ENCODE measurements at regions not wholly inside any gene's neighbourhood (a gene's known extent, or its start where the extent isn't known, plus 50 kb on each side); places are given as distances from the start of the nearest gene placed in this dataset.

DNA sequence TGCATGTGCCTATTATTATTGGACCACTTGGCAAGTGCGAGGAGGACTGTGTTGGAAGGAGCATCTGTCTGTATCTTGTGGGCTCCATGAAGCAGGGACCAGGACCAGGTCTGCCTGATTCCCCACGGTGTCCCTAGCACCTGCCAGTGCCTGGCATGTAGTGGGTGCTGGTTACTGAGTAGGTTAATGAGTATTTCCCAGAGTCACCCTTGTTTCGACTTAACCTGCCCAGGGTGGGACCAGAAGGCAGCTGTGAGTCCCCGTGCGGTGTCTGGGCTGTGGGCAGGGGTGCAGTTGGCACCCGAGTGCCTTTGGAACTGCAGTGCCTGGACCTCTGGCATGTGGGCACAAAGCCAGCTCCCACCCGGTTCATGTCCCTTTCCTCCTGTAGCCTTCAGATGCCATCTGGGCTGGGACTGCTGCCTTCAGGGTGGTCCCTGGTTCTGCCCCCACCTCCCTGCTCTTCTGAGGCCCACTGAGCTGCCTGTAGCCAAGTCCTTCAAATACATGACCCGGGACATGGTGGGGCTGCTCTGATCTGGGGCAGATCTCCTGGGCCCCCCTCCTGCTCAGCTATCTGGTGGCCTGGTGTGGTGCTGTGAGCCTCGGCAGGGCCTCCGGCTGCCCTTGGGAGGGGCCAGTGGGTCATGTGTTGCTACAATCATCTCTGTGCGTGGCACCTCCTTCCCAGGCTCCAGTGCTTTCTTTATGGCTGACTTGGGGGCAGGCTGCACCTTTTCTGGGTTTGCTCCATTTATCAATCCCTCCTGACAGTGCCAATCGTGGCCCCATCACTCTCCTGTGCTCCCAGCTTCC is 53.0 kb upstream of the SORCS2 start:
- Histone ChIP-seq H3K27ac (ENCODE audit: extremely low read length, insufficient read depth, low read length) (no peak overlapping the region), H3K36me3 (replicated peaks in 1 of 2; ENCODE audit: control insufficient read depth in 1 of 2, insufficient read depth in 2 of 2, low read length in 2 of 2) (no peaks in the 10 kb centered on the region), H2AFZ (ENCODE audit: low read length) (no peak overlapping the region), H4K20me1 (ENCODE audit: insufficient read depth, low read length) (no peaks in the 10 kb centered on the region), H3K27me3 (ENCODE audit: control insufficient read depth in 1 of 2, insufficient read depth in 2 of 2, low read length in 2 of 2) (peaks cover 2 to 20% of the 10 kb centered on the region in 2 experiments; a peak in 2 of 5 replicates), H3K9ac (ENCODE audit: insufficient read depth, low read depth, low read length) (no peak overlapping the region), H3K4me1 (ENCODE audit: insufficient read depth, low read length) (peaks cover 10% of the 10 kb centered on the region; the same call in 1 of the 2 replicates), H3K79me2 (ENCODE audit: insufficient read depth, low read length) (no peaks in the 10 kb centered on the region), H3K4me2 (ENCODE audit: low read depth, low read length) (no peak overlapping the region; the same call in 1 of the 2 replicates), H3K4me3 (replicated peaks in 1 of 3; ENCODE audit: insufficient read depth in 1 of 3, low read depth in 2 of 3, low read length in 3 of 3) (no peak overlapping the region), H3K9me3 (ENCODE audit: low read length) (no peaks in the 10 kb centered on the region)
- in situ Hi-C loops (cut with HindIII; ENCODE audit: extremely low pct_ligation_motif_present, low pct_unique_long_range_greater_than_20kb): no loop called here
- BruUV-seq (replicated peaks): no TSS peak
- WGBS (ENCODE audit: low lambda C conversion rate): 30% methylated on average over 6 of the region's 12 CpGs
- ChIA-PET CTCF (ENCODE audit: low intra/inter-chr PET ratio, low total read pairs) (no interaction called here), POLR2A (no interaction called here)
- ATAC-seq: no peak
- DNase-seq (ENCODE audit: low spot score): no peak
- intact Hi-C loops (cut with micrococcal nuclease; ENCODE audit: unreplicated experiment): no loop called here
- no peak for FAIRE-seq
- TF ChIP-seq ZNF530 (CRISPR knock-in tag; IDR thresholded peaks at IDR 0.05; ENCODE audit: low read depth): no peak
- TF ChIP-seq, protein P1, sequence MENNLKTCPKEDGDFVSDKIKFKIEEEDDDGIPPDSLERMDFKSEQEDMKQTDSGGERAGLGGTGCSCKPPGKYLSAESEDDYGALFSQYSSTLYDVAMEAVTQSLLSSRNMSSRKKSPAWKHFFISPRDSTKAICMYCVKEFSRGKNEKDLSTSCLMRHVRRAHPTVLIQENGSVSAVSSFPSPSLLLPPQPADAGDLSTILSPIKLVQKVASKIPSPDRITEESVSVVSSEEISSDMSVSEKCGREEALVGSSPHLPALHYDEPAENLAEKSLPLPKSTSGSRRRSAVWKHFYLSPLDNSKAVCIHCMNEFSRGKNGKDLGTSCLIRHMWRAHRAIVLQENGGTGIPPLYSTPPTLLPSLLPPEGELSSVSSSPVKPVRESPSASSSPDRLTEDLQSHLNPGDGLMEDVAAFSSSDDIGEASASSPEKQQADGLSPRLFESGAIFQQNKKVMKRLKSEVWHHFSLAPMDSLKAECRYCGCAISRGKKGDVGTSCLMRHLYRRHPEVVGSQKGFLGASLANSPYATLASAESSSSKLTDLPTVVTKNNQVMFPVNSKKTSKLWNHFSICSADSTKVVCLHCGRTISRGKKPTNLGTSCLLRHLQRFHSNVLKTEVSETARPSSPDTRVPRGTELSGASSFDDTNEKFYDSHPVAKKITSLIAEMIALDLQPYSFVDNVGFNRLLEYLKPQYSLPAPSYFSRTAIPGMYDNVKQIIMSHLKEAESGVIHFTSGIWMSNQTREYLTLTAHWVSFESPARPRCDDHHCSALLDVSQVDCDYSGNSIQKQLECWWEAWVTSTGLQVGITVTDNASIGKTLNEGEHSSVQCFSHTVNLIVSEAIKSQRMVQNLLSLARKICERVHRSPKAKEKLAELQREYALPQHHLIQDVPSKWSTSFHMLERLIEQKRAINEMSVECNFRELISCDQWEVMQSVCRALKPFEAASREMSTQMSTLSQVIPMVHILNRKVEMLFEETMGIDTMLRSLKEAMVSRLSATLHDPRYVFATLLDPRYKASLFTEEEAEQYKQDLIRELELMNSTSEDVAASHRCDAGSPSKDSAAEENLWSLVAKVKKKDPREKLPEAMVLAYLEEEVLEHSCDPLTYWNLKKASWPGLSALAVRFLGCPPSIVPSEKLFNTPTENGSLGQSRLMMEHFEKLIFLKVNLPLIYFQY (CRISPR knock-in tag; IDR thresholded peaks at IDR 0.05; ENCODE audit: borderline replicate concordance): no peak
- TF ChIP-seq NAIF1 (CRISPR knock-in tag; IDR thresholded peaks at IDR 0.05; ENCODE audit: borderline replicate concordance): no peak
- TF ChIP-seq, protein P2, sequence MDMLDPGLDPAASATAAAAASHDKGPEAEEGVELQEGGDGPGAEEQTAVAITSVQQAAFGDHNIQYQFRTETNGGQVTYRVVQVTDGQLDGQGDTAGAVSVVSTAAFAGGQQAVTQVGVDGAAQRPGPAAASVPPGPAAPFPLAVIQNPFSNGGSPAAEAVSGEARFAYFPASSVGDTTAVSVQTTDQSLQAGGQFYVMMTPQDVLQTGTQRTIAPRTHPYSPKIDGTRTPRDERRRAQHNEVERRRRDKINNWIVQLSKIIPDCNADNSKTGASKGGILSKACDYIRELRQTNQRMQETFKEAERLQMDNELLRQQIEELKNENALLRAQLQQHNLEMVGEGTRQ (IDR thresholded peaks at IDR 0.05; ENCODE audit: low read depth, low read length): no peak
- TF ChIP-seq, protein P2 (CRISPR knock-in tag; IDR thresholded peaks at IDR 0.05; ENCODE audit: borderline replicate concordance): no peak
- no peak for TF ChIP-seq BORCS8-MEF2B (CRISPR knock-in tag; IDR thresholded peaks at IDR 0.05)
- TF ChIP-seq, protein P3, sequence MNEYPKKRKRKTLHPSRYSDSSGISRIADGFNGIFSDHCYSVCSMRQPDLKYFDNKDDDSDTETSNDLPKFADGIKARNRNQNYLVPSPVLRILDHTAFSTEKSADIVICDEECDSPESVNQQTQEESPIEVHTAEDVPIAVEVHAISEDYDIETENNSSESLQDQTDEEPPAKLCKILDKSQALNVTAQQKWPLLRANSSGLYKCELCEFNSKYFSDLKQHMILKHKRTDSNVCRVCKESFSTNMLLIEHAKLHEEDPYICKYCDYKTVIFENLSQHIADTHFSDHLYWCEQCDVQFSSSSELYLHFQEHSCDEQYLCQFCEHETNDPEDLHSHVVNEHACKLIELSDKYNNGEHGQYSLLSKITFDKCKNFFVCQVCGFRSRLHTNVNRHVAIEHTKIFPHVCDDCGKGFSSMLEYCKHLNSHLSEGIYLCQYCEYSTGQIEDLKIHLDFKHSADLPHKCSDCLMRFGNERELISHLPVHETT (CRISPR knock-in tag; conservative IDR thresholded peaks at IDR 0.05): no peak
- no peak for TF ChIP-seq TRIM24 (CRISPR knock-in tag; IDR thresholded peaks at IDR 0.05)
- no peak for TF ChIP-seq SRF (IDR thresholded peaks at IDR 0.05; ENCODE audit: low read depth, low read length)
- TF ChIP-seq MEF2D (CRISPR knock-in tag; IDR thresholded peaks at IDR 0.05): no peak
- TF ChIP-seq CCAR2 (optimal IDR thresholded peaks at IDR 0.05; ENCODE audit: low read depth, low read length): no peak
- TF ChIP-seq, protein P4, sequence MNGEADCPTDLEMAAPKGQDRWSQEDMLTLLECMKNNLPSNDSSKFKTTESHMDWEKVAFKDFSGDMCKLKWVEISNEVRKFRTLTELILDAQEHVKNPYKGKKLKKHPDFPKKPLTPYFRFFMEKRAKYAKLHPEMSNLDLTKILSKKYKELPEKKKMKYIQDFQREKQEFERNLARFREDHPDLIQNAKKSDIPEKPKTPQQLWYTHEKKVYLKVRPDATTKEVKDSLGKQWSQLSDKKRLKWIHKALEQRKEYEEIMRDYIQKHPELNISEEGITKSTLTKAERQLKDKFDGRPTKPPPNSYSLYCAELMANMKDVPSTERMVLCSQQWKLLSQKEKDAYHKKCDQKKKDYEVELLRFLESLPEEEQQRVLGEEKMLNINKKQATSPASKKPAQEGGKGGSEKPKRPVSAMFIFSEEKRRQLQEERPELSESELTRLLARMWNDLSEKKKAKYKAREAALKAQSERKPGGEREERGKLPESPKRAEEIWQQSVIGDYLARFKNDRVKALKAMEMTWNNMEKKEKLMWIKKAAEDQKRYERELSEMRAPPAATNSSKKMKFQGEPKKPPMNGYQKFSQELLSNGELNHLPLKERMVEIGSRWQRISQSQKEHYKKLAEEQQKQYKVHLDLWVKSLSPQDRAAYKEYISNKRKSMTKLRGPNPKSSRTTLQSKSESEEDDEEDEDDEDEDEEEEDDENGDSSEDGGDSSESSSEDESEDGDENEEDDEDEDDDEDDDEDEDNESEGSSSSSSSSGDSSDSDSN (CRISPR knock-in tag; IDR thresholded peaks at IDR 0.05): no peak
- TF ChIP-seq RFXANK (CRISPR knock-in tag; IDR thresholded peaks at IDR 0.05): no peak
- no peak for TF ChIP-seq PLRG1 (conservative IDR thresholded peaks at IDR 0.05)

All from HepG2 (cell line).